Suprapubic skin (tissue), 4 donors: ENCODE measurements at regions not wholly inside any gene's neighbourhood (a gene's known extent, or its start where the extent isn't known, plus 50 kb on each side); places are given as distances from the start of the nearest gene placed in this dataset.
"Not testable (repeated sequence)": the region's sequence is repeated elsewhere in the genome, so short reads cannot be mapped to it uniquely, and the experiment has no call there.

Experiments used
- DNase-seq, 2 donors: peaks; one replicate each; pipeline ENCODE4 v3.0.0-alpha.2; 2019; ENCODE audit warnings: low spot score in 2 of 2
- H3K27ac ChIP-seq: fragments of 200-600 bp; sonication (generic); one replicate; pipeline ENCODE4 v1.5.1; 2019
- H3K27me3 ChIP-seq: fragments of 200-600 bp; sonication (generic); one replicate; pipeline ENCODE4 v1.5.1; 2019
- H3K36me3 ChIP-seq: fragments of 200-600 bp; sonication (generic); one replicate; pipeline ENCODE4 v1.5.1; 2019
- H3K4me1 ChIP-seq: fragments of 200-600 bp; sonication (generic); one replicate; pipeline ENCODE4 v1.5.1; 2019
- H3K4me3 ChIP-seq: fragments of 200-600 bp; sonication (generic); one replicate; pipeline ENCODE4 v1.5.1; 2019; ENCODE audit warnings: mild to moderate bottlenecking
- H3K9me3 ChIP-seq: fragments of 200-600 bp; sonication (generic); one replicate; pipeline ENCODE4 v1.5.1; 2019
- CTCF ChIP-seq, 2 donors: fragments of 200-600 bp in 1 of 2; fragments of 450-650 bp in 1 of 2; sonication (generic) in 1 of 2; IDR thresholded peaks; one replicate each; pipeline ENCODE4 v1.5.1; 2016 to 2019; ENCODE audit warnings: antibody characterized with exemption in 2 of 2, mild to moderate bottlenecking in 1 of 2, moderate library complexity in 1 of 2
- EP300 ChIP-seq: sonication (generic); formaldehyde crosslinking; IDR thresholded peaks from one replicate; pipeline ENCODE4 v1.6.1; 2017; ENCODE audit warnings: antibody characterized with exemption
- POLR2A ChIP-seq, 2 donors: fragments of 450-650 bp; IDR thresholded peaks; one replicate each; pipeline ENCODE4 v1.6.1; 2017; ENCODE audit warnings: antibody characterized with exemption in 2 of 2, mild to moderate bottlenecking in 2 of 2, moderate library complexity in 2 of 2
- POLR2AphosphoS5 ChIP-seq, 3 donors: sonication (generic); formaldehyde crosslinking; IDR thresholded peaks; one replicate each; pipeline ENCODE4 v1.6.1; 2017; ENCODE audit warnings: antibody characterized with exemption in 3 of 3
- WGBS: methylation state at CpG from one replicate; pipeline ENCODE4 v1.1.5; 2018; 5-methylcytosine and 5-hydroxymethylcytosine counted together

GRCh38 chr2:75292826-75293225 is 93.5 kb upstream of the TACR1 start:
- 69% methylated on average over 1 of the region's 1 CpG for WGBS
- H3K36me3 ChIP-seq, result no peaks in the 10 kb centered on the region
- no peak overlapping the region for H3K27ac ChIP-seq
- DNase-seq, result no peak
- no peaks in the 10 kb centered on the region for H3K9me3 ChIP-seq
- H3K4me3 ChIP-seq, result no peak overlapping the region
- H3K27me3 ChIP-seq, result no peaks in the 10 kb centered on the region
- H3K4me1 ChIP-seq, result peaks cover 2% of the 10 kb centered on the region
- no peak for TF ChIP-seq POLR2AphosphoS5 (IDR thresholded peaks at IDR 0.05)
- TF ChIP-seq EP300, result no peak
- TF ChIP-seq POLR2A (IDR thresholded peaks at IDR 0.05), result no peak
- TF ChIP-seq CTCF (IDR thresholded peaks at IDR 0.05), result no peak

- Histone ChIP-seq H3K36me3 (no peaks in the 10 kb centered on the region), H3K27ac (no peak overlapping the region), H3K9me3 (no peaks in the 10 kb centered on the region), H3K27me3 (no peaks in the 10 kb centered on the region), H3K4me1 (peaks cover 2% of the 10 kb centered on the region), H3K4me3 (no peak overlapping the region)
- no peak for TF ChIP-seq CTCF (IDR thresholded peaks at IDR 0.05)
- no peak for TF ChIP-seq EP300
- no peak for TF ChIP-seq POLR2AphosphoS5 (IDR thresholded peaks at IDR 0.05)
- no peak for TF ChIP-seq POLR2A (IDR thresholded peaks at IDR 0.05)
- WGBS, result 31% methylated on average over 2 of the region's 2 CpGs
- no peak for DNase-seq
Measured at GRCh38 chr2:75290600-75291150, 91.4 kb upstream of the TACR1 start.

- DNase-seq, result no peak
- H3K27me3 ChIP-seq, result no peaks in the 10 kb centered on the region
- no peaks in the 10 kb centered on the region for H3K9me3 ChIP-seq
- WGBS, result 72% methylated on average over 3 of the region's 3 CpGs
- peaks cover 2% of the 10 kb centered on the region for H3K4me1 ChIP-seq
- H3K4me3 ChIP-seq, result no peak overlapping the region
- TF ChIP-seq POLR2AphosphoS5 (IDR thresholded peaks at IDR 0.05) (no peak), EP300 (no peak), POLR2A (IDR thresholded peaks at IDR 0.05) (no peak), CTCF (IDR thresholded peaks at IDR 0.05) (no peak)
- H3K27ac ChIP-seq, result no peak overlapping the region
- H3K36me3 ChIP-seq, result no peaks in the 10 kb centered on the region
Measured at GRCh38 chr2:75289771-75290170, 90.5 kb upstream of the TACR1 start.

GRCh38 chr2:75289178-75289577 is 89.9 kb upstream of the TACR1 start:
- 69% methylated on average over 7 of the region's 7 CpGs for WGBS
- H3K4me3 ChIP-seq, H3K36me3 ChIP-seq, DNase-seq, H3K4me1 ChIP-seq, H3K9me3 ChIP-seq, H3K27ac ChIP-seq, H3K27me3 ChIP-seq: not testable (repeated sequence)

GRCh38 chr2:75288760-75289159 is 89.4 kb upstream of the TACR1 start:
- Histone ChIP-seq H3K9me3 (no peaks in the 10 kb centered on the region), H3K4me3 (no peak overlapping the region), H3K27me3 (no peaks in the 10 kb centered on the region), H3K36me3 (no peaks in the 10 kb centered on the region), H3K4me1 (peaks cover 2% of the 10 kb centered on the region), H3K27ac (no peak overlapping the region)
- TF ChIP-seq CTCF (IDR thresholded peaks at IDR 0.05), result no peak
- no peak for TF ChIP-seq POLR2A (IDR thresholded peaks at IDR 0.05)
- no peak for TF ChIP-seq EP300
- no peak for TF ChIP-seq POLR2AphosphoS5 (IDR thresholded peaks at IDR 0.05)
- no peak for DNase-seq

- DNase-seq, result no peak
- 87% methylated on average over 1 of the region's 1 CpG for WGBS
- H3K4me3 ChIP-seq, result no peak overlapping the region
- TF ChIP-seq EP300 (no peak), CTCF (IDR thresholded peaks at IDR 0.05) (no peak), POLR2A (IDR thresholded peaks at IDR 0.05) (no peak), POLR2AphosphoS5 (IDR thresholded peaks at IDR 0.05) (no peak)
- no peak overlapping the region for H3K27ac ChIP-seq
- no peaks in the 10 kb centered on the region for H3K9me3 ChIP-seq
- H3K36me3 ChIP-seq, result no peaks in the 10 kb centered on the region
- H3K4me1 ChIP-seq, result peaks cover 2% of the 10 kb centered on the region
- H3K27me3 ChIP-seq, result no peaks in the 10 kb centered on the region
Measured at GRCh38 chr2:75287624-75288316, 88.5 kb upstream of the TACR1 start.
